PFSK-1 (cell line): ENCODE measurements at regions not wholly inside any gene's neighbourhood (a gene's known extent, or its start where the extent isn't known, plus 50 kb on each side); places are given as distances from the start of the nearest gene placed in this dataset.

Experiments
- POLR2AphosphoS5 ChIP-seq: IDR thresholded peaks from 2 replicates; pipeline ENCODE4 v1.6.1; 2012; ENCODE audit warnings: low read depth, mild to moderate bottlenecking, control low read depth, low read length, moderate library complexity
- SIN3A ChIP-seq: IDR thresholded peaks from 2 replicates; pipeline ENCODE4 v1.6.1; 2012; ENCODE audit warnings: mild to moderate bottlenecking, low read length, moderate library complexity, borderline replicate concordance; ENCODE audit not compliant: insufficient read depth
- TF ChIP-seq, protein P1 (sequence below), 2 experiments: IDR thresholded peaks; 2 replicates each; pipeline versions ENCODE4 v1.6.1 to v1.8.0; 2011 to 2012; ENCODE audit warnings: low read depth in 2 of 2, low read length in 2 of 2, control low read depth in 1 of 2, inconsistent platforms in 1 of 2, mild to moderate bottlenecking in 1 of 2, moderate library complexity in 1 of 2; ENCODE audit not compliant: insufficient read depth in 1 of 2

DNA sequence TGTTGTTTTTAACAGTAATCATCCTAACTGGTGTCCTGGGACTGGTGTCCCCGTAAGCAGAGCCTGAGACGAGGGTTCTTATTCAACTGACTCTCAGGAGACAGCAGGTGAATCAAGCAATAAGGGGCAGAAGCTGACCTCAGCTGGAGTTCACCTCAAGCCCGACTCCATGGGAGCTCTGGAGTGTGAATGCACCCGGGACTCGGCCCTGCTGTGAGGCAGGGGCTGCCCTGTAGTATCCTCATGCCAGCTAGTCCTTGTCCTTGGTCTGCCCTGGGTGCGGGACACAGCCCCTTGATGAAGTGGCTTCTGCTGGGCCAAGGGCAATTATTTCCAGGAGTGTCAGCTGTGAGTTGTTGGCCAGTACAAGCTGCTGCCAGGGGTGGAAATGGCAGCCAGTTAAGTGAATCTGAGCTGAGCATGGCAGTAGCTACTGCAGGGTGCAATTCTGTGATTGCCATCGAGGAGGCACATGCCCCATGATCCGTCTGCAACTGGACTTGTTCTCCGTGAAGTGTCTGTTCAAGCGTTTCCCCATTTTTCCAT is 54.9 kb upstream of the OTOS start:
- TF ChIP-seq POLR2AphosphoS5 (no peak), SIN3A (no peak)
- TF ChIP-seq, protein P1, sequence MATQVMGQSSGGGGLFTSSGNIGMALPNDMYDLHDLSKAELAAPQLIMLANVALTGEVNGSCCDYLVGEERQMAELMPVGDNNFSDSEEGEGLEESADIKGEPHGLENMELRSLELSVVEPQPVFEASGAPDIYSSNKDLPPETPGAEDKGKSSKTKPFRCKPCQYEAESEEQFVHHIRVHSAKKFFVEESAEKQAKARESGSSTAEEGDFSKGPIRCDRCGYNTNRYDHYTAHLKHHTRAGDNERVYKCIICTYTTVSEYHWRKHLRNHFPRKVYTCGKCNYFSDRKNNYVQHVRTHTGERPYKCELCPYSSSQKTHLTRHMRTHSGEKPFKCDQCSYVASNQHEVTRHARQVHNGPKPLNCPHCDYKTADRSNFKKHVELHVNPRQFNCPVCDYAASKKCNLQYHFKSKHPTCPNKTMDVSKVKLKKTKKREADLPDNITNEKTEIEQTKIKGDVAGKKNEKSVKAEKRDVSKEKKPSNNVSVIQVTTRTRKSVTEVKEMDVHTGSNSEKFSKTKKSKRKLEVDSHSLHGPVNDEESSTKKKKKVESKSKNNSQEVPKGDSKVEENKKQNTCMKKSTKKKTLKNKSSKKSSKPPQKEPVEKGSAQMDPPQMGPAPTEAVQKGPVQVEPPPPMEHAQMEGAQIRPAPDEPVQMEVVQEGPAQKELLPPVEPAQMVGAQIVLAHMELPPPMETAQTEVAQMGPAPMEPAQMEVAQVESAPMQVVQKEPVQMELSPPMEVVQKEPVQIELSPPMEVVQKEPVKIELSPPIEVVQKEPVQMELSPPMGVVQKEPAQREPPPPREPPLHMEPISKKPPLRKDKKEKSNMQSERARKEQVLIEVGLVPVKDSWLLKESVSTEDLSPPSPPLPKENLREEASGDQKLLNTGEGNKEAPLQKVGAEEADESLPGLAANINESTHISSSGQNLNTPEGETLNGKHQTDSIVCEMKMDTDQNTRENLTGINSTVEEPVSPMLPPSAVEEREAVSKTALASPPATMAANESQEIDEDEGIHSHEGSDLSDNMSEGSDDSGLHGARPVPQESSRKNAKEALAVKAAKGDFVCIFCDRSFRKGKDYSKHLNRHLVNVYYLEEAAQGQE (IDR thresholded peaks at IDR 0.05; ENCODE audit: insufficient read depth in 1 of 2, low read depth in 2 of 2, low read length in 2 of 2) = no peak
